SK-N-MC (cell line): ENCODE measurements at regions not wholly inside any gene's neighbourhood (a gene's known extent, or its start where the extent isn't known, plus 50 kb on each side); places are given as distances from the start of the nearest gene placed in this dataset.
"Not testable (repeated sequence)": the region's sequence is repeated elsewhere in the genome, so short reads cannot be mapped to it uniquely, and the experiment has no call there.

ENCODE experiments used
- EZH2 ChIP-seq: fragments of 200-600 bp; sonication (generic); IDR thresholded peaks from one replicate; pipeline ENCODE4 v1.6.1; 2017; ENCODE audit warnings: antibody characterized with exemption
- POLR2AphosphoS5 ChIP-seq: IDR thresholded peaks from 2 replicates; pipeline ENCODE4 v1.6.1; 2012; ENCODE audit warnings: mild to moderate bottlenecking, low read depth, low read length, borderline replicate concordance

GRCh38 chr9:78699217-78699616 is 402.3 kb downstream of the PSAT1 start:
- TF ChIP-seq EZH2, POLR2AphosphoS5: not testable (repeated sequence)
